GM15510 (cell line): ENCODE measurements at regions not wholly inside any gene's neighbourhood (a gene's known extent, or its start where the extent isn't known, plus 50 kb on each side); places are given as distances from the start of the nearest gene placed in this dataset.

Source experiments
- POLR2A ChIP-seq: IDR thresholded peaks from 3 replicates; pipeline ENCODE4 v1.6.1; 2011; ENCODE audit warnings: borderline replicate concordance; ENCODE audit not compliant: insufficient read length; ENCODE audit errors: extremely low read depth

- no peak for TF ChIP-seq POLR2A
Observed at GRCh38 chr20:53678990-53679596, 85.5 kb upstream of the ZNF217 start.

- TF ChIP-seq POLR2A = no peak
Observed at GRCh38 chr20:53678315-53678989, 84.8 kb upstream of the ZNF217 start.

GRCh38 chr20:53677447-53678314 lies 84.0 kb upstream of the ZNF217 start:
- TF ChIP-seq POLR2A = no peak

- no peak for TF ChIP-seq POLR2A
Observed at GRCh38 chr20:53676987-53677386, 83.3 kb upstream of the ZNF217 start.

GRCh38 chr20:53676519-53676822 lies 82.8 kb upstream of the ZNF217 start:
- TF ChIP-seq POLR2A = no peak

- TF ChIP-seq POLR2A = no peak
Observed at GRCh38 chr20:53672484-53673129, 79.0 kb upstream of the ZNF217 start.

- no peak for TF ChIP-seq POLR2A
Observed at GRCh38 chr20:53671370-53671769, 77.7 kb upstream of the ZNF217 start.

GRCh38 chr20:53668992-53669391 lies 75.4 kb upstream of the ZNF217 start:
- no peak for TF ChIP-seq POLR2A

- TF ChIP-seq POLR2A = no peak
Observed at GRCh38 chr20:53666144-53666543, 72.5 kb upstream of the ZNF217 start.

- TF ChIP-seq POLR2A = no peak
Observed at GRCh38 chr20:53664121-53664520, 70.5 kb upstream of the ZNF217 start.

- no peak for TF ChIP-seq POLR2A
Observed at GRCh38 chr20:53662595-53662994, 69.0 kb upstream of the ZNF217 start.

- no peak for TF ChIP-seq POLR2A
Observed at GRCh38 chr20:53660947-53661381, 67.3 kb upstream of the ZNF217 start.

GRCh38 chr20:53660078-53660909 lies 66.7 kb upstream of the ZNF217 start:
- TF ChIP-seq POLR2A = peak; percentile 37

- TF ChIP-seq POLR2A = no peak
Observed at GRCh38 chr20:53658973-53659372, 65.3 kb upstream of the ZNF217 start.
